Hepatic stellate cell (primary cell): ENCODE measurements at regions not wholly inside any gene's neighbourhood (a gene's known extent, or its start where the extent isn't known, plus 50 kb on each side); places are given as distances from the start of the nearest gene placed in this dataset.

ENCODE experiments used
- DNase-seq: peaks from one replicate; pipeline ENCODE4 v3.0.0; 2011; ENCODE audit warnings: low spot score

GRCh38 chr7:118699222-118699621, 474.7 kb downstream of the ANKRD7 start:
- DNase-seq, result no peak

GRCh38 chr7:118708741-118709140, 484.2 kb downstream of the ANKRD7 start:
- no peak for DNase-seq

GRCh38 chr7:118711688-118712087, 487.2 kb downstream of the ANKRD7 start:
- no peak for DNase-seq

GRCh38 chr7:118713039-118713438, 488.5 kb downstream of the ANKRD7 start:
- DNase-seq, result no peak

- no peak for DNase-seq
These were observed 496.1 kb downstream of the ANKRD7 start for GRCh38 chr7:118720632-118721031.

- DNase-seq, result no peak
These were observed 507.4 kb downstream of the ANKRD7 start for GRCh38 chr7:118731854-118732253.

- no peak for DNase-seq
These were observed 510.0 kb downstream of the ANKRD7 start for GRCh38 chr7:118734541-118734940.

GRCh38 chr7:118735441-118735840, 510.9 kb downstream of the ANKRD7 start:
- DNase-seq, result no peak

- DNase-seq, result no peak
These were observed 513.4 kb downstream of the ANKRD7 start for GRCh38 chr7:118737935-118738334.

- no peak for DNase-seq
These were observed 521.4 kb downstream of the ANKRD7 start for GRCh38 chr7:118745927-118746326.

- DNase-seq, result no peak
These were observed 523.0 kb downstream of the ANKRD7 start for GRCh38 chr7:118747473-118747872.

- no peak for DNase-seq
These were observed 529.0 kb downstream of the ANKRD7 start for GRCh38 chr7:118753479-118753878.

- DNase-seq, result no peak
These were observed 530.1 kb downstream of the ANKRD7 start for GRCh38 chr7:118754608-118755007.

GRCh38 chr7:118755067-118755625, 530.6 kb downstream of the ANKRD7 start:
- no peak for DNase-seq

GRCh38 chr7:118757066-118757465, 532.6 kb downstream of the ANKRD7 start:
- DNase-seq, result no peak

- no peak for DNase-seq
These were observed 534.1 kb downstream of the ANKRD7 start for GRCh38 chr7:118758582-118758981.

- no peak for DNase-seq
These were observed 535.4 kb downstream of the ANKRD7 start for GRCh38 chr7:118759921-118760320.

- DNase-seq, result no peak
These were observed 537.9 kb downstream of the ANKRD7 start for GRCh38 chr7:118762451-118762850.

GRCh38 chr7:118764221-118764620, 539.7 kb downstream of the ANKRD7 start:
- no peak for DNase-seq

- DNase-seq, result no peak
These were observed 547.2 kb downstream of the ANKRD7 start for GRCh38 chr7:118771672-118772071.

- DNase-seq, result no peak
These were observed 552.8 kb downstream of the ANKRD7 start for GRCh38 chr7:118777308-118777707.

- no peak for DNase-seq
These were observed 568.2 kb downstream of the ANKRD7 start for GRCh38 chr7:118792682-118793081.

GRCh38 chr7:118793582-118793981, 569.1 kb downstream of the ANKRD7 start:
- no peak for DNase-seq

GRCh38 chr7:118794419-118794818, 569.9 kb downstream of the ANKRD7 start:
- no peak for DNase-seq

- DNase-seq, result no peak
These were observed 576.9 kb downstream of the ANKRD7 start for GRCh38 chr7:118801366-118801765.
